K562 (cell line): ENCODE measurements at regions not wholly inside any gene's neighbourhood (a gene's known extent, or its start where the extent isn't known, plus 50 kb on each side); places are given as distances from the start of the nearest gene placed in this dataset.

ENCODE experiments used
- CTCF ChIP-seq, 3 experiments: IDR thresholded peaks in 2 of 3; conservative IDR thresholded peaks in 1 of 3; 2 replicates each; pipeline ENCODE4 v1.5.1; 2011 to 2012; ENCODE audit warnings: low read length in 3 of 3, mild to moderate bottlenecking in 3 of 3, control low read depth in 2 of 3, improper control_type of control experiment in 1 of 3, inconsistent platforms in 1 of 3, low read depth in 1 of 3, mixed read lengths in 1 of 3, moderate library complexity in 1 of 3; ENCODE audit not compliant: insufficient read depth in 2 of 3
- FIP1L1 ChIP-seq: fragments of 200-400 bp; formaldehyde crosslinking; IDR thresholded peaks from 2 replicates; pipeline ENCODE4 v1.6.1; 2018; ENCODE audit warnings: mild to moderate bottlenecking, low read depth, low read length; ENCODE audit not compliant: poor library complexity, severe bottlenecking
- HMGN3 ChIP-seq: IDR thresholded peaks from 2 replicates; pipeline ENCODE4 v1.6.1; 2011; ENCODE audit warnings: borderline replicate concordance, low read depth, mild to moderate bottlenecking, mixed read lengths, low read length; ENCODE audit not compliant: insufficient read length; ENCODE audit errors: extremely low read depth
- PTTG1 ChIP-seq: fragments of 450-650 bp; IDR thresholded peaks from 2 replicates; pipeline ENCODE4 v1.6.1; 2016; ENCODE audit warnings: low read depth, mild to moderate bottlenecking, missing genetic modification characterization, missing compliant biosample characterization
- TF ChIP-seq, protein P1 (sequence below): fragments of 450-650 bp; IDR thresholded peaks from 2 replicates; pipeline ENCODE4 v1.6.1; 2016
- TF ChIP-seq, protein P2 (sequence below): fragments of 200-800 bp; sonication (Bioruptor generic); IDR thresholded peaks from 2 replicates; pipeline ENCODE4 v1.6.1; 2017; ENCODE audit warnings: missing genetic modification characterization, missing compliant biosample characterization

DNA sequence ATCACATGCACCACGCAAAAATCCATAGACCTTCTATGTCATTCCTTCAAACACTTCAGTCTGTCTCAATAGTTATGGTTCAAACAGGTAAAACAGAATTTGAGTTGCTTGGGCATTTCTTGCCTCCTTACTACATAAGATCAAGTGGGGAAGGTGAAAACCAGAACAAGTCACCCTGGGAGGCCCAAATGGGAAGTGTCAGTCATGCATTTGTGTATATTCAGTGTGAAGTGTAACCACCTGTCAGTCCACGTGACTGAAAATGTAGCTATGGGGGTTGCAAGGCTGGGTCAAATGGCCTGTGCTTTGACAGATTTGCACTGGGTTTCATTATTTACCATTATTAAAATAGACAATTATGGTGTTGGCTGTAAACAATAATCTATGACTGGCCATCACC lies 176.6 kb upstream of the VIPR2 start:
- TF ChIP-seq, protein P1, sequence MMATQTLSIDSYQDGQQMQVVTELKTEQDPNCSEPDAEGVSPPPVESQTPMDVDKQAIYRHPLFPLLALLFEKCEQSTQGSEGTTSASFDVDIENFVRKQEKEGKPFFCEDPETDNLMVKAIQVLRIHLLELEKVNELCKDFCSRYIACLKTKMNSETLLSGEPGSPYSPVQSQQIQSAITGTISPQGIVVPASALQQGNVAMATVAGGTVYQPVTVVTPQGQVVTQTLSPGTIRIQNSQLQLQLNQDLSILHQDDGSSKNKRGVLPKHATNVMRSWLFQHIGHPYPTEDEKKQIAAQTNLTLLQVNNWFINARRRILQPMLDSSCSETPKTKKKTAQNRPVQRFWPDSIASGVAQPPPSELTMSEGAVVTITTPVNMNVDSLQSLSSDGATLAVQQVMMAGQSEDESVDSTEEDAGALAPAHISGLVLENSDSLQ, result no peak
- TF ChIP-seq, protein P2, sequence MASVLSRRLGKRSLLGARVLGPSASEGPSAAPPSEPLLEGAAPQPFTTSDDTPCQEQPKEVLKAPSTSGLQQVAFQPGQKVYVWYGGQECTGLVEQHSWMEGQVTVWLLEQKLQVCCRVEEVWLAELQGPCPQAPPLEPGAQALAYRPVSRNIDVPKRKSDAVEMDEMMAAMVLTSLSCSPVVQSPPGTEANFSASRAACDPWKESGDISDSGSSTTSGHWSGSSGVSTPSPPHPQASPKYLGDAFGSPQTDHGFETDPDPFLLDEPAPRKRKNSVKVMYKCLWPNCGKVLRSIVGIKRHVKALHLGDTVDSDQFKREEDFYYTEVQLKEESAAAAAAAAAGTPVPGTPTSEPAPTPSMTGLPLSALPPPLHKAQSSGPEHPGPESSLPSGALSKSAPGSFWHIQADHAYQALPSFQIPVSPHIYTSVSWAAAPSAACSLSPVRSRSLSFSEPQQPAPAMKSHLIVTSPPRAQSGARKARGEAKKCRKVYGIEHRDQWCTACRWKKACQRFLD, result no peak
- no peak for TF ChIP-seq FIP1L1
- TF ChIP-seq CTCF (IDR thresholded peaks at IDR 0.05 in 2 of 3, conservative IDR thresholded peaks at IDR 0.05 in 1 of 3; ENCODE audit: insufficient read depth in 2 of 3, low read depth in 1 of 3, low read length in 3 of 3), result no peak
- no peak for TF ChIP-seq HMGN3
- TF ChIP-seq PTTG1, result no peak
